SK-N-SH (cell line): ENCODE measurements at regions not wholly inside any gene's neighbourhood (a gene's known extent, or its start where the extent isn't known, plus 50 kb on each side); places are given as distances from the start of the nearest gene placed in this dataset.

Experiments
- CTCF ChIA-PET: fragments of 300-600, 350-600 bp; formaldehyde crosslinking; extraction: SDS; loops from one replicate; lab custom pipeline; 2021; lab: Yijun Ruan, JAX
- POLR2A ChIA-PET: fragments of 350-600 bp; sonication (Branson Sonifier 250); formaldehyde crosslinking; extraction: SDS; loops from one replicate; lab custom pipeline; 2020; ENCODE audit warnings: antibody characterized with exemption, inconsistent platforms; lab: Yijun Ruan, JAX
- DNase-seq: peaks from one replicate; pipeline ENCODE4 v3.0.0; 2012
- H2AFZ ChIP-seq: fragments of 200-600 bp; sonication (generic); 2 replicates; pipeline ENCODE4 v1.8.1; 2016; ENCODE audit warnings: antibody characterized with exemption, mild to moderate bottlenecking, low read depth
- H3F3A ChIP-seq: fragments of 200-600 bp; sonication (generic); replicated peaks from 2 replicates; pipeline ENCODE3; 2016; ENCODE audit warnings: antibody characterized with exemption, mild to moderate bottlenecking; ENCODE audit not compliant: insufficient read depth
- H3K27ac ChIP-seq, 2 experiments: fragments of 200-500 bp in 1 of 2; fragments of 200-600 bp in 1 of 2; sonication (Bioruptor generic) in 1 of 2; sonication (generic), shearing (Covaris generic) in 1 of 2; 2 replicates each; pipeline versions ENCODE4 v1.5.1 to v1.6.1; 2014 to 2016; ENCODE audit warnings: low read depth in 2 of 2, inconsistent platforms in 1 of 2, low read length in 1 of 2, mild to moderate bottlenecking in 1 of 2, mixed read lengths in 1 of 2
- H3K27me3 ChIP-seq: fragments of 200-600 bp; sonication (generic), shearing (Covaris generic); 2 replicates; pipeline ENCODE4 v1.6.1; 2016; ENCODE audit warnings: mixed run types; ENCODE audit not compliant: insufficient read depth
- H3K36me3 ChIP-seq, 2 experiments: fragments of 200-500 bp in 1 of 2; fragments of 200-600 bp in 1 of 2; sonication (Bioruptor generic) in 1 of 2; sonication (generic) in 1 of 2; replicated peaks in 1 of 2; 2 replicates each; pipeline versions ENCODE3 to v1.5.1; 2014 to 2016; ENCODE audit warnings: low read length in 1 of 2, mild to moderate bottlenecking in 1 of 2; ENCODE audit not compliant: insufficient read depth in 2 of 2, control insufficient read depth in 1 of 2
- H3K4me1 ChIP-seq, 2 experiments: fragments of 200-500 bp in 1 of 2; fragments of 200-600 bp in 1 of 2; sonication (Bioruptor generic) in 1 of 2; sonication (generic), shearing (Covaris generic) in 1 of 2; 2 replicates each; pipeline versions ENCODE4 v1.5.1 to v1.6.1; 2014 to 2016; ENCODE audit warnings: low read depth in 1 of 2, low read length in 1 of 2, mixed run types in 1 of 2; ENCODE audit not compliant: insufficient read depth in 2 of 2, control insufficient read depth in 1 of 2
- H3K4me2 ChIP-seq: fragments of 200-600 bp; sonication (generic), shearing (Covaris generic); 2 replicates; pipeline ENCODE4 v1.6.1; 2017; ENCODE audit warnings: mixed run types
- H3K4me3 ChIP-seq, 2 experiments: fragments of 200-500 bp in 1 of 2; fragments of 200-600 bp in 1 of 2; sonication (Bioruptor generic) in 1 of 2; sonication (generic), shearing (Covaris generic) in 1 of 2; 2 replicates each; pipeline versions ENCODE4 v1.5.1 to v1.8.1; 2014 to 2016; ENCODE audit warnings: low read depth in 2 of 2, inconsistent platforms in 1 of 2, low read length in 1 of 2, mild to moderate bottlenecking in 1 of 2, mixed read lengths in 1 of 2, moderate library complexity in 1 of 2
- H3K79me2 ChIP-seq: fragments of 200-600 bp; sonication (generic); 2 replicates; pipeline ENCODE4 v1.8.1; 2017; ENCODE audit warnings: mild to moderate bottlenecking; ENCODE audit not compliant: insufficient read depth
- H3K9ac ChIP-seq: fragments of 200-600 bp; sonication (generic); 2 replicates; pipeline ENCODE4 v1.6.1; 2017; ENCODE audit warnings: mixed run types
- H3K9me2 ChIP-seq: fragments of 200-600 bp; sonication (generic); 2 replicates; pipeline ENCODE4 v1.6.1; 2017; ENCODE audit warnings: mixed run types
- H3K9me3 ChIP-seq: fragments of 200-600 bp; sonication (generic); 2 replicates; pipeline ENCODE4 v1.6.1; 2017; ENCODE audit warnings: mixed run types, mild to moderate bottlenecking, moderate library complexity
- H4K20me1 ChIP-seq: fragments of 200-600 bp; sonication (generic); 2 replicates; pipeline ENCODE4 v1.6.1; 2017; ENCODE audit warnings: mild to moderate bottlenecking, mixed run types; ENCODE audit not compliant: insufficient read depth
- CHD2 ChIP-seq: fragments of 150-350 bp; IDR thresholded peaks from 2 replicates; pipeline ENCODE4 v1.6.1; 2018; ENCODE audit warnings: low read length; ENCODE audit not compliant: partially characterized antibody
- CTCF ChIP-seq: fragments of 200-600 bp; sonication (generic); IDR thresholded peaks from 2 replicates; pipeline ENCODE4 v1.6.1; 2017; ENCODE audit warnings: antibody characterized with exemption, mild to moderate bottlenecking, moderate library complexity
- ELF1 ChIP-seq: IDR thresholded peaks from 2 replicates; pipeline ENCODE4 v1.4.0; 2012
- FOSL2 ChIP-seq: IDR thresholded peaks from 2 replicates; pipeline ENCODE4 v1.4.0; 2012; ENCODE audit warnings: low read depth, mild to moderate bottlenecking, moderate library complexity, borderline replicate concordance
- FOXM1 ChIP-seq: IDR thresholded peaks from 2 replicates; pipeline ENCODE4 v1.4.0; 2012; ENCODE audit warnings: low read depth, mild to moderate bottlenecking
- GATA2 ChIP-seq: sonication (generic); formaldehyde crosslinking; IDR thresholded peaks from 2 replicates; pipeline ENCODE4 v1.5.0; 2020; ENCODE audit warnings: mild to moderate bottlenecking, missing genetic modification reagents
- JUND ChIP-seq: IDR thresholded peaks from 2 replicates; pipeline ENCODE4 v1.4.0; 2012
- NRF1 ChIP-seq: IDR thresholded peaks from 2 replicates; pipeline ENCODE4 v1.6.1; 2012; ENCODE audit warnings: low read depth, mild to moderate bottlenecking, low read length
- RAD21 ChIP-seq: IDR thresholded peaks from 2 replicates; pipeline ENCODE4 v1.6.1; 2012; ENCODE audit warnings: mild to moderate bottlenecking, low read length
- REST ChIP-seq: IDR thresholded peaks from 2 replicates; pipeline ENCODE4 v1.6.1; 2012; ENCODE audit warnings: mild to moderate bottlenecking, low read depth, low read length, moderate library complexity
- RFX5 ChIP-seq: IDR thresholded peaks from 2 replicates; pipeline ENCODE4 v1.6.1; 2012; ENCODE audit warnings: mild to moderate bottlenecking, improper control_type of control experiment, low read length
- SMC3 ChIP-seq: IDR thresholded peaks from 2 replicates; pipeline ENCODE4 v1.6.1; 2012; ENCODE audit warnings: low read depth, low read length, improper control_type of control experiment
- TEAD4 ChIP-seq: IDR thresholded peaks from 2 replicates; pipeline ENCODE4 v1.4.0; 2012; ENCODE audit warnings: mild to moderate bottlenecking, borderline replicate concordance; ENCODE audit not compliant: insufficient read depth
- USF1 ChIP-seq: IDR thresholded peaks from 2 replicates; pipeline ENCODE4 v1.4.0; 2012; ENCODE audit warnings: low read depth, borderline replicate concordance
- WGBS: methylation state at CpG from one replicate; pipeline ENCODE4 v1.1.6; 2017; ENCODE audit warnings: low lambda C conversion rate; 5-methylcytosine and 5-hydroxymethylcytosine counted together
- TF ChIP-seq, protein P1 (sequence below): fragments of 150-350 bp; IDR thresholded peaks from 2 replicates; pipeline ENCODE4 v1.6.1; 2016; ENCODE audit warnings: mild to moderate bottlenecking, low read depth, low read length
- TF ChIP-seq, protein P2 (sequence below): IDR thresholded peaks from 2 replicates; pipeline ENCODE4 v1.4.0; 2012; ENCODE audit warnings: low read depth, borderline replicate concordance
- TF ChIP-seq, protein P3 (sequence below): fragments of 150-350 bp; IDR thresholded peaks from 2 replicates; pipeline ENCODE4 v1.6.1; 2017; ENCODE audit warnings: antibody characterized with exemption, low read length, low read depth, borderline replicate concordance

- Histone ChIP-seq H3K79me2 (no peaks in the 10 kb centered on the region), H3K4me1 (peaks cover 3 to 7% of the 10 kb centered on the region in 2 experiments; a peak in 2 of 4 replicates), H3F3A (peaks cover 6% of the 10 kb centered on the region), H4K20me1 (no peaks in the 10 kb centered on the region), H3K27me3 (no peaks in the 10 kb centered on the region), H3K9me3 (no peaks in the 10 kb centered on the region), H3K36me3 (no peaks in the 10 kb centered on the region), H3K4me2 (no peak overlapping the region), H3K4me3 (no peak overlapping the region), H3K9me2 (no peaks in the 10 kb centered on the region), H3K27ac (no peak overlapping the region), H2AFZ (no peak overlapping the region), H3K9ac (no peak overlapping the region)
- DNase-seq: no peak
- TF ChIP-seq GATA2 (CRISPR knock-in tag) (no peak), JUND (no peak), NRF1 (no peak), FOXM1 (no peak), USF1 (no peak), CTCF (no peak), TEAD4 (no peak), REST (no peak), SMC3 (no peak), ELF1 (no peak), CHD2 (no peak), RFX5 (no peak), FOSL2 (no peak), RAD21 (no peak)
- TF ChIP-seq, protein P1, sequence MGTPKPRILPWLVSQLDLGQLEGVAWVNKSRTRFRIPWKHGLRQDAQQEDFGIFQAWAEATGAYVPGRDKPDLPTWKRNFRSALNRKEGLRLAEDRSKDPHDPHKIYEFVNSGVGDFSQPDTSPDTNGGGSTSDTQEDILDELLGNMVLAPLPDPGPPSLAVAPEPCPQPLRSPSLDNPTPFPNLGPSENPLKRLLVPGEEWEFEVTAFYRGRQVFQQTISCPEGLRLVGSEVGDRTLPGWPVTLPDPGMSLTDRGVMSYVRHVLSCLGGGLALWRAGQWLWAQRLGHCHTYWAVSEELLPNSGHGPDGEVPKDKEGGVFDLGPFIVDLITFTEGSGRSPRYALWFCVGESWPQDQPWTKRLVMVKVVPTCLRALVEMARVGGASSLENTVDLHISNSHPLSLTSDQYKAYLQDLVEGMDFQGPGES: no peak
- TF ChIP-seq, protein P2, sequence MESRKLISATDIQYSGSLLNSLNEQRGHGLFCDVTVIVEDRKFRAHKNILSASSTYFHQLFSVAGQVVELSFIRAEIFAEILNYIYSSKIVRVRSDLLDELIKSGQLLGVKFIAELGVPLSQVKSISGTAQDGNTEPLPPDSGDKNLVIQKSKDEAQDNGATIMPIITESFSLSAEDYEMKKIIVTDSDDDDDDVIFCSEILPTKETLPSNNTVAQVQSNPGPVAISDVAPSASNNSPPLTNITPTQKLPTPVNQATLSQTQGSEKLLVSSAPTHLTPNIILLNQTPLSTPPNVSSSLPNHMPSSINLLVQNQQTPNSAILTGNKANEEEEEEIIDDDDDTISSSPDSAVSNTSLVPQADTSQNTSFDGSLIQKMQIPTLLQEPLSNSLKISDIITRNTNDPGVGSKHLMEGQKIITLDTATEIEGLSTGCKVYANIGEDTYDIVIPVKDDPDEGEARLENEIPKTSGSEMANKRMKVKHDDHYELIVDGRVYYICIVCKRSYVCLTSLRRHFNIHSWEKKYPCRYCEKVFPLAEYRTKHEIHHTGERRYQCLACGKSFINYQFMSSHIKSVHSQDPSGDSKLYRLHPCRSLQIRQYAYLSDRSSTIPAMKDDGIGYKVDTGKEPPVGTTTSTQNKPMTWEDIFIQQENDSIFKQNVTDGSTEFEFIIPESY: no peak
- TF ChIP-seq, protein P3, sequence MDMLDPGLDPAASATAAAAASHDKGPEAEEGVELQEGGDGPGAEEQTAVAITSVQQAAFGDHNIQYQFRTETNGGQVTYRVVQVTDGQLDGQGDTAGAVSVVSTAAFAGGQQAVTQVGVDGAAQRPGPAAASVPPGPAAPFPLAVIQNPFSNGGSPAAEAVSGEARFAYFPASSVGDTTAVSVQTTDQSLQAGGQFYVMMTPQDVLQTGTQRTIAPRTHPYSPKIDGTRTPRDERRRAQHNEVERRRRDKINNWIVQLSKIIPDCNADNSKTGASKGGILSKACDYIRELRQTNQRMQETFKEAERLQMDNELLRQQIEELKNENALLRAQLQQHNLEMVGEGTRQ: no peak
- ChIA-PET POLR2A (no interaction called here), CTCF (no interaction called here)
- WGBS: 67% methylated on average over 1 of the region's 1 CpG
Measured at GRCh38 chr21:24042687-24043086, 1564.6 kb downstream of the MRPL39 start.
